ENCODE measurements at regions not wholly inside any gene's neighbourhood (a gene's known extent, or its start where the extent isn't known, plus 50 kb on each side); places are given as distances from the start of the nearest gene placed in this dataset.

- intact Hi-C loops (cut with DNase I) = no loop called here
- DNase-seq (no peak), ATAC-seq (no peak)
- no peaks in the 10 kb centered on the region for H3K27me3 ChIP-seq (ENCODE audit: control insufficient read depth, insufficient read depth)
- WGBS = 62% methylated on average over 8 of the region's 8 CpGs
- no peak overlapping the region for H3K27ac ChIP-seq (ENCODE audit: low read length)
- H3K4me1 ChIP-seq (ENCODE audit: control insufficient read depth, insufficient read depth, low read length) = no peaks in the 10 kb centered on the region
- no peak overlapping the region for H3K4me3 ChIP-seq (ENCODE audit: low read length)
- H3K9me3 ChIP-seq (ENCODE audit: control insufficient read depth, low read length) = no peaks in the 10 kb centered on the region
These were observed 540.8 kb upstream of the ROBO1 start for GRCh38 chr3:80308637-80309036.

GRCh38 chr3:80307844-80308243 is 540.0 kb upstream of the ROBO1 start:
- ATAC-seq (no peak), DNase-seq (no peak)
- Histone ChIP-seq H3K4me3 (ENCODE audit: low read length) (no peak overlapping the region), H3K9me3 (ENCODE audit: control insufficient read depth, low read length) (no peaks in the 10 kb centered on the region), H3K27ac (ENCODE audit: low read length) (no peak overlapping the region), H3K27me3 (ENCODE audit: control insufficient read depth, insufficient read depth) (no peaks in the 10 kb centered on the region), H3K4me1 (ENCODE audit: control insufficient read depth, insufficient read depth, low read length) (no peaks in the 10 kb centered on the region)
- intact Hi-C loops (cut with DNase I) = no loop called here
- 93% methylated on average over 8 of the region's 8 CpGs for WGBS

- no peaks in the 10 kb centered on the region for H3K9me3 ChIP-seq (ENCODE audit: control insufficient read depth, low read length)
- 56% methylated on average over 3 of the region's 3 CpGs for WGBS
- no peak overlapping the region for H3K27ac ChIP-seq (ENCODE audit: low read length)
- ATAC-seq (no peak), DNase-seq (no peak)
- H3K27me3 ChIP-seq (ENCODE audit: control insufficient read depth, insufficient read depth) = no peaks in the 10 kb centered on the region
- H3K4me3 ChIP-seq (ENCODE audit: low read length) = no peak overlapping the region
- intact Hi-C loops (cut with DNase I) = no loop called here
- no peaks in the 10 kb centered on the region for H3K4me1 ChIP-seq (ENCODE audit: control insufficient read depth, insufficient read depth, low read length)
These were observed 529.9 kb upstream of the ROBO1 start for GRCh38 chr3:80297720-80298119.

GRCh38 chr3:80285388-80285787 is 517.6 kb upstream of the ROBO1 start:
- no peak overlapping the region for H3K27ac ChIP-seq (ENCODE audit: low read length)
- no peaks in the 10 kb centered on the region for H3K9me3 ChIP-seq (ENCODE audit: control insufficient read depth, low read length)
- 63% methylated on average over 1 of the region's 1 CpG for WGBS
- no peak for DNase-seq
- intact Hi-C loops (cut with DNase I) = no loop called here
- ATAC-seq = no peak
- no peaks in the 10 kb centered on the region for H3K27me3 ChIP-seq (ENCODE audit: control insufficient read depth, insufficient read depth)
- H3K4me1 ChIP-seq (ENCODE audit: control insufficient read depth, insufficient read depth, low read length) = no peaks in the 10 kb centered on the region
- no peak overlapping the region for H3K4me3 ChIP-seq (ENCODE audit: low read length)

- intact Hi-C loops (cut with DNase I) = no loop called here
- 33% methylated on average over 2 of the region's 2 CpGs for WGBS
- Histone ChIP-seq H3K27me3 (ENCODE audit: control insufficient read depth, insufficient read depth) (no peaks in the 10 kb centered on the region), H3K4me3 (ENCODE audit: low read length) (no peak overlapping the region), H3K9me3 (ENCODE audit: control insufficient read depth, low read length) (no peaks in the 10 kb centered on the region), H3K4me1 (ENCODE audit: control insufficient read depth, insufficient read depth, low read length) (no peaks in the 10 kb centered on the region), H3K27ac (ENCODE audit: low read length) (no peak overlapping the region)
- ATAC-seq (no peak), DNase-seq (no peak)
These were observed 516.0 kb upstream of the ROBO1 start for GRCh38 chr3:80283783-80284182.

GRCh38 chr3:80278056-80278455 is 510.3 kb upstream of the ROBO1 start:
- H3K27ac ChIP-seq (ENCODE audit: low read length) = no peak overlapping the region
- no peak for ATAC-seq
- H3K4me3 ChIP-seq (ENCODE audit: low read length) = no peak overlapping the region
- WGBS = 88% methylated on average over 11 of the region's 11 CpGs
- no peaks in the 10 kb centered on the region for H3K9me3 ChIP-seq (ENCODE audit: control insufficient read depth, low read length)
- DNase-seq = no peak
- H3K4me1 ChIP-seq (ENCODE audit: control insufficient read depth, insufficient read depth, low read length) = no peaks in the 10 kb centered on the region
- H3K27me3 ChIP-seq (ENCODE audit: control insufficient read depth, insufficient read depth) = no peaks in the 10 kb centered on the region
- intact Hi-C loops (cut with DNase I) = no loop called here

- Histone ChIP-seq H3K27me3 (ENCODE audit: control insufficient read depth, insufficient read depth) (no peaks in the 10 kb centered on the region), H3K27ac (ENCODE audit: low read length) (no peak overlapping the region), H3K4me1 (ENCODE audit: control insufficient read depth, insufficient read depth, low read length) (no peaks in the 10 kb centered on the region), H3K9me3 (ENCODE audit: control insufficient read depth, low read length) (no peaks in the 10 kb centered on the region), H3K4me3 (ENCODE audit: low read length) (no peak overlapping the region)
- DNase-seq = no peak
- intact Hi-C loops (cut with DNase I) = no loop called here
- ATAC-seq = no peak
These were observed 507.3 kb upstream of the ROBO1 start for GRCh38 chr3:80275120-80275519.

GRCh38 chr3:80263260-80263659 is 495.5 kb upstream of the ROBO1 start:
- H3K4me1 ChIP-seq (ENCODE audit: control insufficient read depth, insufficient read depth, low read length) = no peaks in the 10 kb centered on the region
- 47% methylated on average over 3 of the region's 3 CpGs for WGBS
- H3K27ac ChIP-seq (ENCODE audit: low read length) = no peak overlapping the region
- H3K4me3 ChIP-seq (ENCODE audit: low read length) = no peak overlapping the region
- no peak for DNase-seq
- ATAC-seq = no peak
- H3K27me3 ChIP-seq (ENCODE audit: control insufficient read depth, insufficient read depth) = no peaks in the 10 kb centered on the region
- no peaks in the 10 kb centered on the region for H3K9me3 ChIP-seq (ENCODE audit: control insufficient read depth, low read length)
- intact Hi-C loops (cut with DNase I) = no loop called here

GRCh38 chr3:80261082-80261481 is 493.3 kb upstream of the ROBO1 start:
- intact Hi-C loops (cut with DNase I) = no loop called here
- no peaks in the 10 kb centered on the region for H3K9me3 ChIP-seq (ENCODE audit: control insufficient read depth, low read length)
- H3K27me3 ChIP-seq (ENCODE audit: control insufficient read depth, insufficient read depth) = no peaks in the 10 kb centered on the region
- ATAC-seq (no peak), DNase-seq (no peak)
- no peak overlapping the region for H3K4me3 ChIP-seq (ENCODE audit: low read length)
- no peak overlapping the region for H3K27ac ChIP-seq (ENCODE audit: low read length)
- no peaks in the 10 kb centered on the region for H3K4me1 ChIP-seq (ENCODE audit: control insufficient read depth, insufficient read depth, low read length)

- Histone ChIP-seq H3K27ac (ENCODE audit: low read length) (no peak overlapping the region), H3K9me3 (ENCODE audit: control insufficient read depth, low read length) (no peaks in the 10 kb centered on the region), H3K4me1 (ENCODE audit: control insufficient read depth, insufficient read depth, low read length) (no peaks in the 10 kb centered on the region), H3K27me3 (ENCODE audit: control insufficient read depth, insufficient read depth) (no peaks in the 10 kb centered on the region), H3K4me3 (ENCODE audit: low read length) (no peak overlapping the region)
- DNase-seq = no peak
- ATAC-seq = no peak
- intact Hi-C loops (cut with DNase I) = no loop called here
- WGBS = 82% methylated on average over 4 of the region's 4 CpGs
These were observed 491.9 kb upstream of the ROBO1 start for GRCh38 chr3:80259736-80260135.

- Histone ChIP-seq H3K4me3 (ENCODE audit: low read length) (no peak overlapping the region), H3K27ac (ENCODE audit: low read length) (no peak overlapping the region), H3K9me3 (ENCODE audit: control insufficient read depth, low read length) (no peaks in the 10 kb centered on the region), H3K4me1 (ENCODE audit: control insufficient read depth, insufficient read depth, low read length) (no peaks in the 10 kb centered on the region), H3K27me3 (ENCODE audit: control insufficient read depth, insufficient read depth) (no peaks in the 10 kb centered on the region)
- ATAC-seq (no peak), DNase-seq (no peak)
- intact Hi-C loops (cut with DNase I) = no loop called here
- WGBS = 98% methylated on average over 2 of the region's 2 CpGs
These were observed 484.3 kb upstream of the ROBO1 start for GRCh38 chr3:80252113-80252512.

GRCh38 chr3:80247766-80248165 is 480.0 kb upstream of the ROBO1 start:
- Histone ChIP-seq H3K4me3 (ENCODE audit: low read length) (no peak overlapping the region), H3K9me3 (ENCODE audit: control insufficient read depth, low read length) (no peaks in the 10 kb centered on the region), H3K27ac (ENCODE audit: low read length) (no peak overlapping the region), H3K4me1 (ENCODE audit: control insufficient read depth, insufficient read depth, low read length) (no peaks in the 10 kb centered on the region), H3K27me3 (ENCODE audit: control insufficient read depth, insufficient read depth) (no peaks in the 10 kb centered on the region)
- WGBS = 88% methylated on average over 3 of the region's 3 CpGs
- intact Hi-C loops (cut with DNase I) = no loop called here
- ATAC-seq (no peak), DNase-seq (no peak)

Measured in right cardiac atrium (tissue), 5 donors.